ENCODE measurements at regions not wholly inside any gene's neighbourhood (a gene's known extent, or its start where the extent isn't known, plus 50 kb on each side); places are given as distances from the start of the nearest gene placed in this dataset.

GRCh38 chr5:12284604-12285003, 380.4 kb upstream of the CTNND2 start:
- Histone ChIP-seq H3K27ac (ENCODE audit: low read depth) (no peak overlapping the region), H3K4me3 (no peak overlapping the region), H3F3A (replicated peaks; ENCODE audit: low read depth) (no peaks in the 10 kb centered on the region), H2AFZ (no peak overlapping the region), H3K4me2 (no peak overlapping the region), H3K79me2 (replicated peaks; ENCODE audit: insufficient read depth) (no peaks in the 10 kb centered on the region), H4K20me1 (replicated peaks; ENCODE audit: insufficient read depth) (no peaks in the 10 kb centered on the region), H3K27me3 (ENCODE audit: insufficient read depth) (no peaks in the 10 kb centered on the region), H3K36me3 (ENCODE audit: insufficient read depth) (no peaks in the 10 kb centered on the region), H3K4me1 (ENCODE audit: insufficient read depth) (no peaks in the 10 kb centered on the region), H3K9me2 (ENCODE audit: insufficient read depth) (no peaks in the 10 kb centered on the region)
- DNase-seq (ENCODE audit: low spot score), result no peak
- no peaks in the 10 kb centered on the region for H3K4me1 Mint-ChIP-seq
- no peak overlapping the region for H3K27ac Mint-ChIP-seq
- H3K36me3 Mint-ChIP-seq (ENCODE audit: low read depth), result peaks cover 11% of the 10 kb centered on the region; the same call in 2 of the 3 replicates
- H3K9me3 Mint-ChIP-seq, result peaks cover 8% of the 10 kb centered on the region; the same call in 2 of the 3 replicates
- no peak for ATAC-seq
- H3K4me3 Mint-ChIP-seq, result no peak overlapping the region
- TF ChIP-seq ZNF114 (CRISPR knock-in tag; IDR thresholded peaks at IDR 0.05), result no peak
- TF ChIP-seq STAT1 (IDR thresholded peaks at IDR 0.05; ENCODE audit: unreplicated experiment), result no peak
- TF ChIP-seq, protein P1, sequence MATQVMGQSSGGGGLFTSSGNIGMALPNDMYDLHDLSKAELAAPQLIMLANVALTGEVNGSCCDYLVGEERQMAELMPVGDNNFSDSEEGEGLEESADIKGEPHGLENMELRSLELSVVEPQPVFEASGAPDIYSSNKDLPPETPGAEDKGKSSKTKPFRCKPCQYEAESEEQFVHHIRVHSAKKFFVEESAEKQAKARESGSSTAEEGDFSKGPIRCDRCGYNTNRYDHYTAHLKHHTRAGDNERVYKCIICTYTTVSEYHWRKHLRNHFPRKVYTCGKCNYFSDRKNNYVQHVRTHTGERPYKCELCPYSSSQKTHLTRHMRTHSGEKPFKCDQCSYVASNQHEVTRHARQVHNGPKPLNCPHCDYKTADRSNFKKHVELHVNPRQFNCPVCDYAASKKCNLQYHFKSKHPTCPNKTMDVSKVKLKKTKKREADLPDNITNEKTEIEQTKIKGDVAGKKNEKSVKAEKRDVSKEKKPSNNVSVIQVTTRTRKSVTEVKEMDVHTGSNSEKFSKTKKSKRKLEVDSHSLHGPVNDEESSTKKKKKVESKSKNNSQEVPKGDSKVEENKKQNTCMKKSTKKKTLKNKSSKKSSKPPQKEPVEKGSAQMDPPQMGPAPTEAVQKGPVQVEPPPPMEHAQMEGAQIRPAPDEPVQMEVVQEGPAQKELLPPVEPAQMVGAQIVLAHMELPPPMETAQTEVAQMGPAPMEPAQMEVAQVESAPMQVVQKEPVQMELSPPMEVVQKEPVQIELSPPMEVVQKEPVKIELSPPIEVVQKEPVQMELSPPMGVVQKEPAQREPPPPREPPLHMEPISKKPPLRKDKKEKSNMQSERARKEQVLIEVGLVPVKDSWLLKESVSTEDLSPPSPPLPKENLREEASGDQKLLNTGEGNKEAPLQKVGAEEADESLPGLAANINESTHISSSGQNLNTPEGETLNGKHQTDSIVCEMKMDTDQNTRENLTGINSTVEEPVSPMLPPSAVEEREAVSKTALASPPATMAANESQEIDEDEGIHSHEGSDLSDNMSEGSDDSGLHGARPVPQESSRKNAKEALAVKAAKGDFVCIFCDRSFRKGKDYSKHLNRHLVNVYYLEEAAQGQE (IDR thresholded peaks at IDR 0.05; ENCODE audit: unreplicated experiment), result no peak
- H3K27me3 Mint-ChIP-seq (ENCODE audit: insufficient read depth, low read depth, poor library complexity), result no peaks in the 10 kb centered on the region

GRCh38 chr5:12277504-12278192, 373.4 kb upstream of the CTNND2 start:
- no peaks in the 10 kb centered on the region for H3K27me3 ChIP-seq (ENCODE audit: insufficient read depth)
- Mint-ChIP-seq H3K9me3 (no peaks in the 10 kb centered on the region), H3K27ac (no peak overlapping the region), H3K27me3 (ENCODE audit: insufficient read depth, low read depth, poor library complexity) (no peaks in the 10 kb centered on the region), H3K4me3 (no peak overlapping the region), H3K36me3 (ENCODE audit: low read depth) (no peaks in the 10 kb centered on the region), H3K4me1 (peaks cover 2% of the 10 kb centered on the region; the same call in 1 of the 3 replicates)
- no peaks in the 10 kb centered on the region for H3K36me3 ChIP-seq (ENCODE audit: insufficient read depth)
- peak overlapping the region; percentile 5; the same call in 1 of the 2 replicates for H2AFZ ChIP-seq
- no peaks in the 10 kb centered on the region for H3K79me2 ChIP-seq (replicated peaks; ENCODE audit: insufficient read depth)
- no peak for ATAC-seq
- H3K9me2 ChIP-seq (ENCODE audit: insufficient read depth), result no peaks in the 10 kb centered on the region
- no peaks in the 10 kb centered on the region for H3F3A ChIP-seq (replicated peaks; ENCODE audit: low read depth)
- no peaks in the 10 kb centered on the region for H3K4me1 ChIP-seq (ENCODE audit: insufficient read depth)
- H3K4me3 ChIP-seq, result no peak overlapping the region
- no peak overlapping the region for H3K4me2 ChIP-seq
- H4K20me1 ChIP-seq (replicated peaks; ENCODE audit: insufficient read depth), result no peaks in the 10 kb centered on the region
- no peak overlapping the region for H3K27ac ChIP-seq (ENCODE audit: low read depth)
- DNase-seq (ENCODE audit: low spot score), result no peak
- TF ChIP-seq, protein P2, sequence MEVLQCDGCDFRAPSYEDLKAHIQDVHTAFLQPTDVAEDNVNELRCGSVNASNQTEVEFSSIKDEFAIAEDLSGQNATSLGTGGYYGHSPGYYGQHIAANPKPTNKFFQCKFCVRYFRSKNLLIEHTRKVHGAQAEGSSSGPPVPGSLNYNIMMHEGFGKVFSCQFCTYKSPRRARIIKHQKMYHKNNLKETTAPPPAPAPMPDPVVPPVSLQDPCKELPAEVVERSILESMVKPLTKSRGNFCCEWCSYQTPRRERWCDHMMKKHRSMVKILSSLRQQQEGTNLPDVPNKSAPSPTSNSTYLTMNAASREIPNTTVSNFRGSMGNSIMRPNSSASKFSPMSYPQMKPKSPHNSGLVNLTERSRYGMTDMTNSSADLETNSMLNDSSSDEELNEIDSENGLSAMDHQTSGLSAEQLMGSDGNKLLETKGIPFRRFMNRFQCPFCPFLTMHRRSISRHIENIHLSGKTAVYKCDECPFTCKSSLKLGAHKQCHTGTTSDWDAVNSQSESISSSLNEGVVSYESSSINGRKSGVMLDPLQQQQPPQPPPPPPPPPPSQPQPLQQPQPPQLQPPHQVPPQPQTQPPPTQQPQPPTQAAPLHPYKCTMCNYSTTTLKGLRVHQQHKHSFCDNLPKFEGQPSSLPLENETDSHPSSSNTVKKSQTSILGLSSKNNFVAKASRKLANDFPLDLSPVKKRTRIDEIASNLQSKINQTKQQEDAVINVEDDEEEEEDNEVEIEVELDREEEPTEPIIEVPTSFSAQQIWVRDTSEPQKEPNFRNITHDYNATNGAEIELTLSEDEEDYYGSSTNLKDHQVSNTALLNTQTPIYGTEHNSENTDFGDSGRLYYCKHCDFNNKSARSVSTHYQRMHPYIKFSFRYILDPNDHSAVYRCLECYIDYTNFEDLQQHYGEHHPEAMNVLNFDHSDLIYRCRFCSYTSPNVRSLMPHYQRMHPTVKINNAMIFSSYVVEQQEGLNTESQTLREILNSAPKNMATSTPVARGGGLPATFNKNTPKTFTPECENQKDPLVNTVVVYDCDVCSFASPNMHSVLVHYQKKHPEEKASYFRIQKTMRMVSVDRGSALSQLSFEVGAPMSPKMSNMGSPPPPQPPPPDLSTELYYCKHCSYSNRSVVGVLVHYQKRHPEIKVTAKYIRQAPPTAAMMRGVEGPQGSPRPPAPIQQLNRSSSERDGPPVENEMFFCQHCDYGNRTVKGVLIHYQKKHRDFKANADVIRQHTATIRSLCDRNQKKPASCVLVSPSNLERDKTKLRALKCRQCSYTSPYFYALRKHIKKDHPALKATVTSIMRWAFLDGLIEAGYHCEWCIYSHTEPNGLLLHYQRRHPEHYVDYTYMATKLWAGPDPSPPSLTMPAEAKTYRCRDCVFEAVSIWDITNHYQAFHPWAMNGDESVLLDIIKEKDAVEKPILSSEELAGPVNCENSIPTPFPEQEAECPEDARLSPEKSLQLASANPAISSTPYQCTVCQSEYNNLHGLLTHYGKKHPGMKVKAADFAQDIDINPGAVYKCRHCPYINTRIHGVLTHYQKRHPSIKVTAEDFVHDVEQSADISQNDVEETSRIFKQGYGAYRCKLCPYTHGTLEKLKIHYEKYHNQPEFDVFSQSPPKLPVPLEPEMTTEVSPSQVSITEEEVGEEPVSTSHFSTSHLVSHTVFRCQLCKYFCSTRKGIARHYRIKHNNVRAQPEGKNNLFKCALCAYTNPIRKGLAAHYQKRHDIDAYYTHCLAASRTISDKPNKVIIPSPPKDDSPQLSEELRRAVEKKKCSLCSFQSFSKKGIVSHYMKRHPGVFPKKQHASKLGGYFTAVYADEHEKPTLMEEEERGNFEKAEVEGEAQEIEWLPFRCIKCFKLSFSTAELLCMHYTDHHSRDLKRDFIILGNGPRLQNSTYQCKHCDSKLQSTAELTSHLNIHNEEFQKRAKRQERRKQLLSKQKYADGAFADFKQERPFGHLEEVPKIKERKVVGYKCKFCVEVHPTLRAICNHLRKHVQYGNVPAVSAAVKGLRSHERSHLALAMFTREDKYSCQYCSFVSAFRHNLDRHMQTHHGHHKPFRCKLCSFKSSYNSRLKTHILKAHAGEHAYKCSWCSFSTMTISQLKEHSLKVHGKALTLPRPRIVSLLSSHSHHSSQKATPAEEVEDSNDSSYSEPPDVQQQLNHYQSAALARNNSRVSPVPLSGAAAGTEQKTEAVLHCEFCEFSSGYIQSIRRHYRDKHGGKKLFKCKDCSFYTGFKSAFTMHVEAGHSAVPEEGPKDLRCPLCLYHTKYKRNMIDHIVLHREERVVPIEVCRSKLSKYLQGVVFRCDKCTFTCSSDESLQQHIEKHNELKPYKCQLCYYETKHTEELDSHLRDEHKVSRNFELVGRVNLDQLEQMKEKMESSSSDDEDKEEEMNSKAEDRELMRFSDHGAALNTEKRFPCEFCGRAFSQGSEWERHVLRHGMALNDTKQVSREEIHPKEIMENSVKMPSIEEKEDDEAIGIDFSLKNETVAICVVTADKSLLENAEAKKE (CRISPR knock-in tag; IDR thresholded peaks at IDR 0.05), result no peak
- no peak for TF ChIP-seq ETS1 (IDR thresholded peaks at IDR 0.05)
- TF ChIP-seq ZNF114 (CRISPR knock-in tag; IDR thresholded peaks at IDR 0.05), result no peak
- TF ChIP-seq, protein P3, sequence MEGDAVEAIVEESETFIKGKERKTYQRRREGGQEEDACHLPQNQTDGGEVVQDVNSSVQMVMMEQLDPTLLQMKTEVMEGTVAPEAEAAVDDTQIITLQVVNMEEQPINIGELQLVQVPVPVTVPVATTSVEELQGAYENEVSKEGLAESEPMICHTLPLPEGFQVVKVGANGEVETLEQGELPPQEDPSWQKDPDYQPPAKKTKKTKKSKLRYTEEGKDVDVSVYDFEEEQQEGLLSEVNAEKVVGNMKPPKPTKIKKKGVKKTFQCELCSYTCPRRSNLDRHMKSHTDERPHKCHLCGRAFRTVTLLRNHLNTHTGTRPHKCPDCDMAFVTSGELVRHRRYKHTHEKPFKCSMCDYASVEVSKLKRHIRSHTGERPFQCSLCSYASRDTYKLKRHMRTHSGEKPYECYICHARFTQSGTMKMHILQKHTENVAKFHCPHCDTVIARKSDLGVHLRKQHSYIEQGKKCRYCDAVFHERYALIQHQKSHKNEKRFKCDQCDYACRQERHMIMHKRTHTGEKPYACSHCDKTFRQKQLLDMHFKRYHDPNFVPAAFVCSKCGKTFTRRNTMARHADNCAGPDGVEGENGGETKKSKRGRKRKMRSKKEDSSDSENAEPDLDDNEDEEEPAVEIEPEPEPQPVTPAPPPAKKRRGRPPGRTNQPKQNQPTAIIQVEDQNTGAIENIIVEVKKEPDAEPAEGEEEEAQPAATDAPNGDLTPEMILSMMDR (conservative IDR thresholded peaks at IDR 0.05; ENCODE audit: low read depth in 2 of 2), result no peak
- no peak for TF ChIP-seq POLR2AphosphoS5 (IDR thresholded peaks at IDR 0.05; ENCODE audit: low read depth)
- TF ChIP-seq STAT1 (IDR thresholded peaks at IDR 0.05; ENCODE audit: unreplicated experiment), result no peak
- TF ChIP-seq JUNB (IDR thresholded peaks at IDR 0.05; ENCODE audit: unreplicated experiment), result no peak

All from GM23338 (cell line).